ENCODE measurements at regions not wholly inside any gene's neighbourhood (a gene's known extent, or its start where the extent isn't known, plus 50 kb on each side); places are given as distances from the start of the nearest gene placed in this dataset.

- no peak for TF ChIP-seq CTCF (IDR thresholded peaks at IDR 0.05; ENCODE audit: insufficient read depth, low read length, missing control alignments)
- no peak overlapping the region for H3K4me3 ChIP-seq (ENCODE audit: low read depth, low read length)
- ChIA-PET POLR2A (interaction anchor here (1.1 kb wide), 1 partner anchor 84 kb away, joined by 3 read pairs; no protein-coding TSS in a partner anchor), CTCF (interaction anchor here (0.9 kb wide), 1 partner anchor 20 kb away, joined by 3 read pairs; no protein-coding TSS in a partner anchor)
- no peak for DNase-seq (ENCODE audit: low read depth, low spot score)
These were observed 551.0 kb upstream of the AUTS2 start for GRCh38 chr7:69047151-69047754.

DNA sequence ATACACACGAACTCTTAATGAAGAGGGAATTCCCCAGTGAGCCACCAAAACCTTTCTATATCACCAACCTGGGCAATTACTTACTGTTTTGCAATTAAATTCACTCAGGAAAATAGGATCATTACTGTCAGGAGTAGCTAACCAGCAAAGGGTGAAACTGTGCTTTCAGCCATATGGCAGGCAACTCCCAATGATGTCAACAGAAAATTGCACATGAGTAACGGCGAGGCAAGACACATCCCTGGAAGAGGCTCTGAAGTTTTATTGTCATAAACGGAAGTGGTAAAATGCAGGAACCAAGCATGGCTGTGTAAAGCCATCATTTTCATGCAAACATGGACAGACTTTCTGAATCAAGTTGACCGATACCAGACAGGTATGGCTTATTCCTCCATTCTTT, 548.9 kb upstream of the AUTS2 start:
- no peak for TF ChIP-seq CTCF (IDR thresholded peaks at IDR 0.05; ENCODE audit: insufficient read depth, low read length, missing control alignments)
- H3K4me3 ChIP-seq (ENCODE audit: low read depth, low read length): no peak overlapping the region
- ChIA-PET CTCF (interaction anchor here (1.0 kb wide), 1 partner anchor 882 kb away, joined by 3 read pairs; no protein-coding TSS in a partner anchor), POLR2A (no interaction called here)
- DNase-seq (ENCODE audit: low read depth, low spot score): no peak

DNA sequence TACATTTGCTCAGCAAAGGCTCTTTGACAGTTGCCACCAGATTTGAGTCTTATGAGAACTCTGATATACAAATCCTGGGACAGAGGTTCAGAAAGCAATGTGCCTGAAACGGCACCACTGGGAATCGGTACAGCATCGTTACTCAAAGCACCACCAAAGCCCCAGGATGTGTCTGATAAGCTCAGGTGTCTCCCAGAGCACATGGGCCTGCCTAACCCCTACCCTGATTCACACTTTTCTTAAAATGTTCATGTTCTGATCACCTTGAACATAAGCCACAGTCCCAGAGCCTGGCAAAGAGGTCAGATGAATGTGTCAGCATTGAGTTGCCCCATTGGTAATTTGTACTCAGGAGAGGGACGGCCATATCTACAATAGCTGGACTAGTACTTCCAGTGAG, 545.8 kb upstream of the AUTS2 start:
- CTCF ChIA-PET: no interaction called here
- no peak overlapping the region for H3K4me3 ChIP-seq (ENCODE audit: low read depth, low read length)
- no peak for TF ChIP-seq CTCF (IDR thresholded peaks at IDR 0.05; ENCODE audit: insufficient read depth, low read length, missing control alignments)
- no peak for DNase-seq (ENCODE audit: low read depth, low spot score)
- POLR2A ChIA-PET: no interaction called here

DNA sequence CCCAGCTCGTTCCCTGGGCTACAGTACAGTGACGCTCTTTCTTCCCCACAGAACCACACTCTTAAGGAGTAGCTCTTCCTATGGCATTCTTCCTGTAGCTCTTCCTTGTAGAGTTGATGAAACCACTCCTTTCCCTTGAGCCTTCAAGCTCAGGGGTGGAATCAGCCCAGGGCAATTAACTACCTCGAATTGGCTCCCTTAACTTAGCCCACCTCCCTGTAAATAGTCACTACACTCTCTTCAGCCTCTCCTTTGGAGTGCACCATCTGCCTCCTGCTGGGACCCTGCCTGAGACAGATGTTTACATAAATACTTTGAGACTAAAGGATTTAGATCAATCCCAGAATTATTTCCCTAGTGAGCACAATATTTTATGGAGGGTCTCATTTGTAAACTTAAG, 537.8 kb upstream of the AUTS2 start:
- no peak for TF ChIP-seq CTCF (IDR thresholded peaks at IDR 0.05; ENCODE audit: insufficient read depth, low read length, missing control alignments)
- no peak for DNase-seq (ENCODE audit: low read depth, low spot score)
- ChIA-PET CTCF (no interaction called here), POLR2A (no interaction called here)
- no peak overlapping the region for H3K4me3 ChIP-seq (ENCODE audit: low read depth, low read length)

DNA sequence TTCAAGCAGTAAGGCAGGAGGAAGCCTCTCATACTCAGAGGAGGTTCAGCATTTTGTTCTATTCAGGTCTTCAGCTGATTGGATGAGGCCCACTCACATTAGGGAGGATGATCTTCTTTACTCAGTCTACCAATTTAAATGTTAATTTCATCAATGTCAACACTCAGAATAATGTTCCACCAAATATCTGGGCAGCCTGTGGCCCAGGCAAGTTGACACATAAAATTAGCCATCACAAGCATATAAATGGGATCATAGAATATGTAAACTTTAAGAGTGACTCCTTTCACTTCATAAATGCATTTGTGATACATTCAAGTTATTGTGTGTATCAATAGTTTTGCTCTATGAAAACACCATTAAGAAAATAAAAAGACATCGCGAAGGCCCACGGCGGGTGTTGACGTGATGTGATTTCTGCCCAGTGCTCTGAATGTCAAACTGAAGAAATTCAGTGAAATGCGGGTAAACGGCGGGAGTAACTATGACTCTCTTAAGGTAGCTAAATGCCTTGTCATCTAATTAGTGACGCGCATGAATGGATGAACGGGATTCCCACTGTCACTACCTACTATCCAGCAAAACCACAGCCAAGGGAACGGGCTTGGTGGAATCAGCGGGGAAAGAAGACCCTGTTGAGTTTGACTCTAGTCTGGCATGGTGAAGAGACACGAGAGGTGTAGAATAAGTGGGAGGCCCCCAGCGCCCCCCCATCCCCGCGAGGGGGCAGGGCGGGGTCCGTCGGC, 536.1 kb upstream of the AUTS2 start:
- peak; percentile 19 for DNase-seq (ENCODE audit: low read depth, low spot score)
- TF ChIP-seq CTCF (IDR thresholded peaks at IDR 0.05; ENCODE audit: insufficient read depth, low read length, missing control alignments): no peak
- POLR2A ChIA-PET: no interaction called here
- CTCF ChIA-PET: no interaction called here
- H3K4me3 ChIP-seq (ENCODE audit: low read depth, low read length): no peak overlapping the region

DNA sequence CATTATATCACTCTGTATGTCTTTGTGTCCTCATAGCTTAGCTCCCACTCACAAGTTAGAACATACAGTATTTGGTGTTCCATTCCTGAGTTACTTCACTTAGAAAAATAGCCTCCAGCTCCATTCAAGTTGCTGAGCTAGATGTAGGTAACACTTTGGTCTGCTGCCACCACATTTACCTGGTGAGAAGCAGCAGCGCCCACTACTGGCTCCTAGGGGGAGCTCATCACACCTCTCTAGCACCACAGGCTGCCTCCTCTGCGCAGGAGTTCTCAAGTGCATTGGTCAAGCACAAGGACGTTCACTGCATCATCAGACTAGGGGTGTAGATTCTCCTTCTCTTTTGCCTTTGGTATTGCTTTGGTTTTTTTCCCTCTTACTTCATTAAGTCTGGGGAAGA, 530.9 kb upstream of the AUTS2 start:
- peak; percentile 29 for TF ChIP-seq CTCF (IDR thresholded peaks at IDR 0.05; ENCODE audit: insufficient read depth, low read length, missing control alignments)
- POLR2A ChIA-PET: interaction anchor here (0.6 kb wide), 1 partner anchor 64 kb away, joined by 3 read pairs; no protein-coding TSS in a partner anchor
- DNase-seq (ENCODE audit: low read depth, low spot score): no peak
- H3K4me3 ChIP-seq (ENCODE audit: low read depth, low read length): no peak overlapping the region
- CTCF ChIA-PET: interaction anchor here (1.0 kb wide), 1 partner anchor 20 kb away, joined by 3 read pairs; no protein-coding TSS in a partner anchor
